Neuronal stem cell (in vitro differentiated cells): ENCODE measurements at regions not wholly inside any gene's neighbourhood (a gene's known extent, or its start where the extent isn't known, plus 50 kb on each side); places are given as distances from the start of the nearest gene placed in this dataset.
A peak's percentile ranks its signal among the peaks of the same experiment; 100 is the strongest.

Experiments used
- DNase-seq: peaks from one replicate; pipeline ENCODE4 v3.0.0-alpha.2; 2013; ENCODE audit warnings: low spot score
- H2AFZ ChIP-seq: one replicate; pipeline ENCODE4 v1.6.1; 2013; ENCODE audit warnings: mild to moderate bottlenecking, low read length, inconsistent platforms
- H2AK5ac ChIP-seq: 2 replicates; pipeline ENCODE4 v1.6.1; 2013; ENCODE audit warnings: low read depth, mild to moderate bottlenecking, inconsistent platforms, low read length, moderate library complexity, mixed read lengths
- H2BK120ac ChIP-seq: 2 replicates; pipeline ENCODE4 v1.6.1; 2013; ENCODE audit warnings: low read depth, mild to moderate bottlenecking, inconsistent platforms, low read length, moderate library complexity, mixed read lengths
- H2BK12ac ChIP-seq: one replicate; pipeline ENCODE4 v1.6.1; 2013; ENCODE audit warnings: low read length, inconsistent platforms
- H2BK15ac ChIP-seq: 2 replicates; pipeline ENCODE4 v1.6.1; 2013; ENCODE audit warnings: mild to moderate bottlenecking, low read length, inconsistent platforms, mixed read lengths
- H2BK5ac ChIP-seq: one replicate; pipeline ENCODE4 v1.6.1; 2013; ENCODE audit warnings: inconsistent platforms, mild to moderate bottlenecking, low read length, moderate library complexity
- H3K14ac ChIP-seq: one replicate; pipeline ENCODE4 v1.6.1; 2013; ENCODE audit warnings: low read length, inconsistent platforms
- H3K18ac ChIP-seq: 2 replicates; pipeline ENCODE4 v1.6.1; 2013; ENCODE audit warnings: low read length, inconsistent platforms
- H3K23ac ChIP-seq: 2 replicates; pipeline ENCODE4 v1.6.1; 2013; ENCODE audit warnings: low read depth, mild to moderate bottlenecking, mixed read lengths, low read length, inconsistent platforms; ENCODE audit not compliant: poor library complexity
- H3K27ac ChIP-seq: replicated peaks from 3 replicates; pipeline ENCODE4 v1.5.1; 2013; ENCODE audit warnings: low read length, inconsistent platforms
- H3K27me3 ChIP-seq, 3 experiments: 2 replicates each; pipeline ENCODE4 v1.6.1; 2013; ENCODE audit warnings: low read length in 3 of 3, mild to moderate bottlenecking in 2 of 3, inconsistent platforms in 1 of 3, low read depth in 1 of 3, mixed read lengths in 1 of 3, moderate library complexity in 1 of 3; ENCODE audit not compliant: control insufficient read depth in 3 of 3, insufficient read depth in 3 of 3
- H3K36me3 ChIP-seq, 2 donors: replicated peaks in 1 of 2; 2 replicates each; pipeline ENCODE4 v1.6.1; 2013; ENCODE audit warnings: low read length in 2 of 2; ENCODE audit not compliant: control insufficient read depth in 2 of 2, insufficient read depth in 2 of 2
- H3K4ac ChIP-seq: 2 replicates; pipeline ENCODE4 v1.6.1; 2013; ENCODE audit warnings: inconsistent platforms, mild to moderate bottlenecking, low read length, moderate library complexity
- H3K4me1 ChIP-seq, 2 donors: 1 replicate in 1 of 2; 2 replicates in 1 of 2; pipeline ENCODE4 v1.6.1; 2013; ENCODE audit warnings: low read length in 2 of 2, low read depth in 1 of 2; ENCODE audit not compliant: control insufficient read depth in 2 of 2, insufficient read depth in 1 of 2
- H3K4me2 ChIP-seq: one replicate; pipeline ENCODE4 v1.6.1; 2013; ENCODE audit warnings: mild to moderate bottlenecking, low read length, inconsistent platforms; ENCODE audit not compliant: insufficient read depth, poor library complexity, severe bottlenecking
- H3K4me3 ChIP-seq, 2 donors: 2 replicates each; pipeline ENCODE4 v1.5.1; 2013; ENCODE audit warnings: low read length in 2 of 2, mild to moderate bottlenecking in 2 of 2, inconsistent platforms in 1 of 2, moderate library complexity in 1 of 2
- H3K79me1 ChIP-seq: one replicate; pipeline ENCODE4 v1.6.1; 2013; ENCODE audit warnings: low read depth, mild to moderate bottlenecking, inconsistent platforms, low read length, moderate library complexity
- H3K9ac ChIP-seq: one replicate; pipeline ENCODE4 v1.6.1; 2013; ENCODE audit warnings: mild to moderate bottlenecking, low read depth, low read length, inconsistent platforms; ENCODE audit not compliant: poor library complexity
- H3K9me3 ChIP-seq, 2 donors: replicated peaks in 1 of 2; 2 replicates each; pipeline versions ENCODE3 to v1.6.1; 2013; ENCODE audit warnings: low read length in 2 of 2, mild to moderate bottlenecking in 2 of 2, inconsistent platforms in 1 of 2, low read depth in 1 of 2, mixed read lengths in 1 of 2, moderate library complexity in 1 of 2; ENCODE audit not compliant: control insufficient read depth in 2 of 2, insufficient read depth in 1 of 2
- H4K8ac ChIP-seq: one replicate; pipeline ENCODE4 v1.6.1; 2013; ENCODE audit warnings: low read depth, mild to moderate bottlenecking, inconsistent platforms, low read length, moderate library complexity
- H4K91ac ChIP-seq: one replicate; pipeline ENCODE4 v1.6.1; 2013; ENCODE audit warnings: low read length, low read depth, mild to moderate bottlenecking, inconsistent platforms; ENCODE audit not compliant: poor library complexity
- WGBS, 2 donors: extraction: QIAGEN DNeasy Blood & Tissue Kit; methylation state at CpG; one replicate each; pipeline ENCODE4 v1.1.7; 2013; ENCODE audit warnings: missing lambda C conversion rate in 2 of 2, mixed read lengths in 1 of 2; ENCODE audit not compliant: insufficient read length in 2 of 2, insufficient replicate concordance in 1 of 2; ENCODE audit errors: extremely low coverage in 2 of 2; 5-methylcytosine and 5-hydroxymethylcytosine counted together

DNA sequence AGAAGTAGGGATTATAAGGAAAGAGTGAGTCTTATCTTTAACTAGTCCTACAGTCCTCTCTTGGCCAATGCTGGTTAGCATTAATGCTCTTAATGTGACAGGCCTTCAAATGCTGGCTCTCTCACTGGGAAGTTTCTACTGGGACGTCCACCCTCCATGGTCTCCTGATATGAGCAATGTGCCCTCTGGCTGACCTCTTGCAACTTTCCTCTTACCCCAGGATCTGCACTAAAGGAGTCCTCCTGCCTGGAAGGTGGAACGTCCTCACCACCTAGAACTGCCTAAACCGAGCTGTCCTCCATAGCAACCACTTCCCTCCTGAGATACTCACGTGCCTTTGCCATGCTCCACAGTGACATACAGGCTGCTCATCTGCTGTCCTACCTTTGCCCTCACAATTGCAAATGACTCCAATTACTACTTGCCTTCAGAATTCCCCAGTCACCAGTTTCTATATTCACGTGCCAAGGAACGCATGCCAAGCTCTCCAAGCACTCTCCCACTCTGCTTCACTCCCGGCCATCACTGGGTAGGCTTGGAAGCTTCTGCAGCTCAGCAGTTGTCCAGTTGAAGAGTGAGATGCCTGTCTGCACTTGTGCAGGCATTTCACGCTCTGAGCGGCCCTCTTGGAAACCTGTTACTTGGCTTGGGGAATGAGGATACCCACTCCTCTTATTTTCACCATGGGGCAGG lies 404.7 kb downstream of the RRAGC start:
- Histone ChIP-seq H2BK12ac (no peak overlapping the region), H3K9me3 (no peaks in the 10 kb centered on the region), H4K91ac (no peak overlapping the region), H3K18ac (peak overlapping the region; percentile 20), H2AFZ (no peak overlapping the region), H3K14ac (no peak overlapping the region), H3K27me3 (no peaks in the 10 kb centered on the region), H2BK120ac (no peak overlapping the region), H3K4me1 (peaks cover 22 to 24% of the 10 kb centered on the region in 2 donors), H3K4me3 (no peak overlapping the region), H3K36me3 (no peaks in the 10 kb centered on the region), H2AK5ac (no peak overlapping the region), H4K8ac (no peak overlapping the region), H3K79me1 (no peaks in the 10 kb centered on the region), H3K27ac (no peak overlapping the region), H3K4ac (no peak overlapping the region), H3K4me2 (no peak overlapping the region), H2BK5ac (no peak overlapping the region), H2BK15ac (no peak overlapping the region), H3K23ac (no peak overlapping the region), H3K9ac (no peak overlapping the region)
- no peak for DNase-seq
- WGBS, 2 donors = no CpG with 5 or more reads among the region's 9 CpGs

DNA sequence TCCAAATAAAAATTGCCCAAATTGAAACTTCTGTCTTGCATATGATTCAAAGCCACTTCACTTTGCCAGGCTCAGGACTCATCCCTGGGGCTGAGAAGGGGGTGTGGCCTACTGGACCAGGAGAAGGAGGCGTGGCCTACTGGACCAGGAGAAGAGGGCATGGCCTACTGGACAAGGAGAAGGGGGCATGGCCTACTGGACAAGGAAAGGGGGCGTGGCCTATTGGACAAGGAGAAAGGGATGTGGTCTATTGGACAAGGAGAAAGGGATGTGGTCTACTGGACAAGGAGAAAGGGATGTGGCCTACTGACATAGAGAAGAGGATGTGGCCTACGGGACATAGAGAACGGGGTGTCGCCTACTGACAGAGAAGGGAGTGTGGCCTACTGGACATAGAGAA lies 405.3 kb downstream of the RRAGC start:
- Histone ChIP-seq H3K4me1 (peaks cover 22 to 27% of the 10 kb centered on the region in 2 donors), H2BK12ac (peak overlapping the region; percentile 58), H2AK5ac (no peak overlapping the region), H3K4me2 (no peak overlapping the region), H2BK5ac (no peak overlapping the region), H2BK15ac (no peak overlapping the region), H3K79me1 (no peaks in the 10 kb centered on the region), H3K27ac (no peak overlapping the region), H3K4ac (no peak overlapping the region), H3K23ac (peak overlapping the region; percentile 6), H3K9ac (no peak overlapping the region), H3K4me3 (no peak overlapping the region), H4K8ac (no peak overlapping the region), H2BK120ac (no peak overlapping the region), H2AFZ (no peak overlapping the region), H3K27me3 (no peaks in the 10 kb centered on the region), H3K18ac (no peak overlapping the region), H3K9me3 (no peaks in the 10 kb centered on the region), H4K91ac (no peak overlapping the region), H3K14ac (no peak overlapping the region), H3K36me3 (no peaks in the 10 kb centered on the region)
- no CpG with 5 or more reads among the region's 5 CpGs for WGBS, 2 donors
- no peak for DNase-seq

DNA sequence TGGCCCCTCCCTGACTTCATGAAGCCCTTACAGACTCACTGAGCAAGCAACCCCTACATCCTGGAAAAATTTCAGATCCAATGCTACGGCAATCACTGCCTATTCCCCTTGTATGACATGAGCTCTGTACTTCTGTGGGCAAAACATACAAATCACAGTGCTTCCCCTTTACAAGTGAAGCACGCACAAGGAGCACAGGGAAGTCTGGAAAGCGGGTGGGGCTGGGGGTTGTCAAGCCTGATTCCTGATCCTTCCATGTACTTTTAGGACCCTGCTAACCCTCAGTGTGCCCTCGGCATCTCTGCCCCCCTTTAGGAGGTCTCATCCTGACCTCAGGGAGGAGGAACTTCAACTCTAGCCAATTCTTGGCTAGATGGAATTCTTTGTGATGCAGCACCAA lies 405.7 kb upstream of the POU3F1 start:
- no peaks in the 10 kb centered on the region for H3K79me1 ChIP-seq
- H3K27ac ChIP-seq = no peak overlapping the region
- H3K9me3 ChIP-seq = no peaks in the 10 kb centered on the region
- peaks cover 27 to 30% of the 10 kb centered on the region in 2 donors for H3K4me1 ChIP-seq
- no peak overlapping the region for H2BK5ac ChIP-seq
- no peak overlapping the region for H3K9ac ChIP-seq
- no peak overlapping the region for H3K4me3 ChIP-seq
- H2AFZ ChIP-seq = no peak overlapping the region
- peak overlapping the region; percentile 20 for H3K18ac ChIP-seq
- no peak overlapping the region for H2BK15ac ChIP-seq
- no peak overlapping the region for H4K91ac ChIP-seq
- no peak overlapping the region for H3K23ac ChIP-seq
- H4K8ac ChIP-seq = no peak overlapping the region
- no peak overlapping the region for H2AK5ac ChIP-seq
- H3K27me3 ChIP-seq = no peaks in the 10 kb centered on the region
- H3K36me3 ChIP-seq = no peaks in the 10 kb centered on the region
- H3K14ac ChIP-seq = no peak overlapping the region
- DNase-seq = no peak
- no CpG with 5 or more reads among the region's 4 CpGs for WGBS, 2 donors
- no peak overlapping the region for H2BK12ac ChIP-seq
- no peak overlapping the region for H3K4me2 ChIP-seq
- no peak overlapping the region for H3K4ac ChIP-seq
- H2BK120ac ChIP-seq = no peak overlapping the region

- no peaks in the 10 kb centered on the region for H3K36me3 ChIP-seq
- no peak overlapping the region for H2BK12ac ChIP-seq
- H4K91ac ChIP-seq = no peak overlapping the region
- no peak overlapping the region for H3K4me3 ChIP-seq
- no peak for DNase-seq
- H3K9me3 ChIP-seq = no peaks in the 10 kb centered on the region
- no peaks in the 10 kb centered on the region for H3K79me1 ChIP-seq
- H3K23ac ChIP-seq = no peak overlapping the region
- H3K9ac ChIP-seq = no peak overlapping the region
- H4K8ac ChIP-seq = no peak overlapping the region
- H2AFZ ChIP-seq = peak overlapping the region; percentile 50
- H3K27ac ChIP-seq = no peak overlapping the region
- no peaks in the 10 kb centered on the region for H3K27me3 ChIP-seq
- no peak overlapping the region for H3K4me2 ChIP-seq
- no peak overlapping the region for H2AK5ac ChIP-seq
- H2BK15ac ChIP-seq = no peak overlapping the region
- no CpG with 5 or more reads among the region's 3 CpGs for WGBS, 2 donors
- no peak overlapping the region for H3K4ac ChIP-seq
- H3K4me1 ChIP-seq = peaks cover 27 to 29% of the 10 kb centered on the region in 2 donors
- no peak overlapping the region for H2BK120ac ChIP-seq
- no peak overlapping the region for H3K18ac ChIP-seq
- H3K14ac ChIP-seq = no peak overlapping the region
- H2BK5ac ChIP-seq = no peak overlapping the region
Observed at GRCh38 chr1:38451541-38451993, 405.0 kb upstream of the POU3F1 start.
